Colonic mucosa (tissue), 4 donors: ENCODE measurements at regions not wholly inside any gene's neighbourhood (a gene's known extent, or its start where the extent isn't known, plus 50 kb on each side); places are given as distances from the start of the nearest gene placed in this dataset.

Experiments used
- DNase-seq: peaks from one replicate; pipeline ENCODE4 v3.0.0-alpha.2; 2020
- H3K27ac ChIP-seq: fragments of 200-600 bp; one replicate; pipeline ENCODE4 v1.8.0; 2021
- H3K27me3 ChIP-seq: fragments of 200-600 bp; one replicate; pipeline ENCODE4 v1.8.0; 2021
- H3K36me3 ChIP-seq: fragments of 200-600 bp; one replicate; pipeline ENCODE4 v1.8.0; 2021
- H3K4me1 ChIP-seq: fragments of 200-600 bp; one replicate; pipeline ENCODE4 v1.8.0; 2021; ENCODE audit warnings: mild to moderate bottlenecking
- H3K4me3 ChIP-seq: fragments of 200-600 bp; one replicate; pipeline ENCODE4 v1.8.0; 2021
- H3K9ac ChIP-seq, 2 donors: one replicate each; pipeline ENCODE4 v1.7.0; 2013; ENCODE audit warnings: control low read depth in 2 of 2, low read depth in 2 of 2, low read length in 2 of 2
- H3K9me3 ChIP-seq: fragments of 200-600 bp; one replicate; pipeline ENCODE4 v1.8.0; 2021
- CTCF ChIP-seq: fragments of 200-600 bp; IDR thresholded peaks from one replicate; pipeline ENCODE4 v1.8.0; 2022; ENCODE audit warnings: antibody characterized with exemption, mild to moderate bottlenecking
- intact Hi-C: fragments of 100-400 bp; cut with DNase I; formaldehyde crosslinking; loops from one replicate; pipeline ENCODE4 v1.14.1; 2022
- donor health status: healthy.
- donor health status: DM: no; HTN: no; CAD: no.
- donor health status: DM: no; HTN: no; CAD: no.

DNA sequence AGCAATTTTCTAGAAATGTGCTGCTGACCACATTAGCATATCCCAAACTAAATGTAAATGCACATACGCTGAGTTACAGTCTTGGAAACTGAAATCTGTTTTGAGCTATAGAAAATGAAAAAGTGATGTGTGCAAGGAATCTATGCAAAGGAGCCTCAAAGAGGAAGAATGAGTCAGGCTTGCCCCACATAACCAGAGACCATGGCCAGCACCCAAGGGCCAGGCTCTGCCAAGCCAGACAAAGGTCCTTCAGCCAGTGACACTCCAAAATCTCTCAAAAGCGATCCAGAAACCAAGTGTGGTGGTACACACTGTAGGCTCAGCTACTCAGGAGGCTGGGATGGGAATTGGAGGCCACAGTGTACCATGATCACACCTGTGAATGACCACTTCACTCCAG, 195.2 kb downstream of the TOMM20 start:
- Histone ChIP-seq H3K27me3 (no peaks in the 10 kb centered on the region), H3K4me1 (no peaks in the 10 kb centered on the region), H3K36me3 (no peaks in the 10 kb centered on the region), H3K9ac (no peak overlapping the region), H3K4me3 (no peak overlapping the region), H3K27ac (no peak overlapping the region), H3K9me3 (no peaks in the 10 kb centered on the region)
- no peak for TF ChIP-seq CTCF
- intact Hi-C loops, result no loop called here
- DNase-seq, result peak; percentile 29

- DNase-seq, result peak; percentile 18
- H3K4me1 ChIP-seq, result no peaks in the 10 kb centered on the region
- no peak overlapping the region for H3K9ac ChIP-seq
- no peaks in the 10 kb centered on the region for H3K27me3 ChIP-seq
- H3K4me3 ChIP-seq, result no peak overlapping the region
- intact Hi-C loops, result no loop called here
- no peaks in the 10 kb centered on the region for H3K36me3 ChIP-seq
- no peak overlapping the region for H3K27ac ChIP-seq
- no peak for TF ChIP-seq CTCF
- H3K9me3 ChIP-seq, result no peaks in the 10 kb centered on the region
These were observed 195.9 kb downstream of the TOMM20 start for GRCh38 chr1:234932511-234933430.

- DNase-seq, result peak; percentile 7
- no peaks in the 10 kb centered on the region for H3K36me3 ChIP-seq
- no peak overlapping the region for H3K9ac ChIP-seq
- TF ChIP-seq CTCF, result no peak
- no peak overlapping the region for H3K27ac ChIP-seq
- no peaks in the 10 kb centered on the region for H3K27me3 ChIP-seq
- no peaks in the 10 kb centered on the region for H3K4me1 ChIP-seq
- H3K4me3 ChIP-seq, result no peak overlapping the region
- H3K9me3 ChIP-seq, result no peaks in the 10 kb centered on the region
- intact Hi-C loops, result no loop called here
These were observed 196.5 kb downstream of the TOMM20 start for GRCh38 chr1:234932106-234932505.

DNA sequence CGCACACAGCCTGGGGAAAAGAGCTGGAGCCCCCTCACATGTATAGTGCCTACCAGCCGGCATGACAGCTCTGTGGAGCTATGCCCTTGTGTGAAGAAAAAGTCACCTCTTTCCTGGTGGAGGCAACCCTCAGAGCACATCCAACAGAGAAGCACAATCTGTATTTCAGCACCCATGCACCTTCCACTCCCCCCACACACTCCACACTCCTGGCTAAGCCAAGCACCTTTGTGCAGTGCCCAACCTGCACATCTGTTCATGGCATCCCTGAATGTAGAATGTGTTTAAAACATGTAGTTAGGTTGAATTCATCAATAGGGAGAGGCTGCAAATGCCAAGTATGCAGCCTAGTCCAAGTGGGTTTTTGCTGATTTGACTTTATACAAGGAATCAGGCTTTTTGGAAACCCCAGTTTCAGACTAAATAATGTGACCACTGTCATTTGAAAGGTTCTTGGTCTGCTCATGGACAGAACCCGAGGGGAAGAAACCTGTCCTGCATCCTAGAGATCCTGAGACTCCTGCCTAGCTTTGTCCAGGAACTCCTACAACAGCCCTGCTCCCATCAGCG, 197.1 kb downstream of the TOMM20 start:
- H3K4me3 ChIP-seq, result no peak overlapping the region
- no peaks in the 10 kb centered on the region for H3K9me3 ChIP-seq
- no peak overlapping the region for H3K27ac ChIP-seq
- no peaks in the 10 kb centered on the region for H3K36me3 ChIP-seq
- H3K27me3 ChIP-seq, result no peaks in the 10 kb centered on the region
- intact Hi-C loops, result no loop called here
- H3K4me1 ChIP-seq, result no peaks in the 10 kb centered on the region
- TF ChIP-seq CTCF, result no peak
- DNase-seq, result peak; percentile 11
- H3K9ac ChIP-seq, result no peak overlapping the region

- Histone ChIP-seq H3K4me3 (no peak overlapping the region), H3K4me1 (no peaks in the 10 kb centered on the region), H3K9me3 (no peaks in the 10 kb centered on the region), H3K27ac (no peak overlapping the region), H3K9ac (no peak overlapping the region), H3K36me3 (no peaks in the 10 kb centered on the region), H3K27me3 (no peaks in the 10 kb centered on the region)
- no peak for TF ChIP-seq CTCF
- peak; percentile 10 for DNase-seq
- intact Hi-C loops, result no loop called here
These were observed 199.3 kb downstream of the TOMM20 start for GRCh38 chr1:234929369-234929768.
